ENCODE measurements at regions not wholly inside any gene's neighbourhood (a gene's known extent, or its start where the extent isn't known, plus 50 kb on each side); places are given as distances from the start of the nearest gene placed in this dataset.

- no peak for TF ChIP-seq CTCF (IDR thresholded peaks at IDR 0.05 in 4 of 5, conservative IDR thresholded peaks at IDR 0.05 in 1 of 5)
- TF ChIP-seq POLR2A (IDR thresholded peaks at IDR 0.05): no peak
These were observed 176.7 kb downstream of the DACT1 start for GRCh38 chr14:58814466-58814865.

All from gastrocnemius medialis (tissue), 4 donors.